GM19372 (cell line): ENCODE measurements at regions not wholly inside any gene's neighbourhood (a gene's known extent, or its start where the extent isn't known, plus 50 kb on each side); places are given as distances from the start of the nearest gene placed in this dataset.
"Not testable (repeated sequence)": the region's sequence is repeated elsewhere in the genome, so short reads cannot be mapped to it uniquely, and the experiment has no call there.

Experiments used
- ATAC-seq: cut with Tn5 transposase; IDR thresholded peaks from one replicate; pipeline ENCODE4 v1.9.1; 2021; ENCODE audit warnings: mild to moderate bottlenecking, low read depth, moderate library complexity; ENCODE audit not compliant: unreplicated experiment

GRCh38 chr3:68676136-68676535 lies 256.2 kb downstream of the TAFA4 start:
- ATAC-seq = no peak

DNA sequence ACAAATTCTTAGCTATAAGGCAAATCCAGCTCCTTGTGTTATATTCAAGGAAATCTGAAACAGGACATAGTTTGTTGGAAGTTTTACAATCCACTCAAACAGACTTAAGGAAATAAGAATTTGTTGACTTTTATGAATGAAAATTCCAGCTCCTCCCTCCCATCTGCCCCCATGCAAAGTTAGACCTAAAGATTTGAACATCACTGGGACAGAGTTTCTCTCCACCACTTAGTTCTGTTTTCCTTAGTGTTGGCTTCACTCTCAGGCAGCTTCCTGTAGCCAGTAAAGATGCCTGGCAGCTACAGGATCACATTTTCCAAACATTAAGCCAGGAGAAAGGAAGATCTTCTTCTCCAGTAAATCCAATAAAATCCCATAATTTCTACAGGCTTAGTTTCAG lies 265.0 kb downstream of the TAFA4 start:
- no peak for ATAC-seq

GRCh38 chr3:68666429-68667136 lies 265.8 kb downstream of the TAFA4 start:
- ATAC-seq = no peak

GRCh38 chr3:68664276-68664675 lies 268.1 kb downstream of the TAFA4 start:
- no peak for ATAC-seq

DNA sequence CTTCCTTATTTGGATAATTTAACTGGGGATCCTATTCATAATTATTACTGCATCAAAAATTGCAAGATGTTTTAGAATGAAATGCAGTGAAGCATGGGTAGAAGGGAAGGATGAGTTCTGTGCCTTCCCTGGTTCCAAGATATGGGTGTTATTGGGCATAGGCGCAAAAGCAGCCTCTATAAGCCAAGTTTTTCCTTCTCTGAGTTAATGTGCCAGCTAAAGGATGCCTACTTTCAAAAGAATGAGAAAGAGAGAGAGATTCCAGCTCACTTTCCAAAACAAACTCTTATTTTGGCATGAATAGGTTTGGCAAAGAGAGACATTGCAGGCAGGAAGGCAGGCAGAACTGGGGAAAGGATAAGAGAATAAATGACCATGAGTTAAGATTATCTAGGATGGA lies 270.2 kb downstream of the TAFA4 start:
- ATAC-seq = no peak

- not testable (repeated sequence) for ATAC-seq
Measured at GRCh38 chr3:68650657-68651056, 281.7 kb downstream of the TAFA4 start.

GRCh38 chr3:68648494-68648893 lies 283.9 kb downstream of the TAFA4 start:
- no peak for ATAC-seq

- no peak for ATAC-seq
Measured at GRCh38 chr3:68631850-68632545, 300.3 kb downstream of the TAFA4 start.

GRCh38 chr3:68620211-68620610 lies 312.1 kb downstream of the TAFA4 start:
- ATAC-seq = no peak

GRCh38 chr3:68614087-68614486 lies 318.3 kb downstream of the TAFA4 start:
- no peak for ATAC-seq

DNA sequence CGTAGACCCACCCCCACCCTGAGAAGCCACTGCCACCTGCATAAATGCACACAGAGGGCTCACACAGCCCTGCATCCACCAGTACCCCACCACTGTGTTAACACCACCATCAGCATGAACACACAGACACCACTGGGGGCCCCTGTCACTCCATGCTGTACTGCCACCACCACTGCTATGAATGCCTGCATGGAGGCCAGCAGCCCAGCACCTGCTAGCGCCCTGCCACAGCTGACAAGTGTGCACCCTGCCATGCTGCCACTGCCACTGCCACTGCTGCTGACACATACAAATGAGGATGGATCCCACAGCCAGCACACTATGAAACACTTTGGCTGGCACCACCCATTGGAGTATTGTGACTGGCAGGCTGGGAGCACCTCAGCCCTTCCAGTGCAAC lies 361.0 kb downstream of the TAFA4 start:
- ATAC-seq = no peak

DNA sequence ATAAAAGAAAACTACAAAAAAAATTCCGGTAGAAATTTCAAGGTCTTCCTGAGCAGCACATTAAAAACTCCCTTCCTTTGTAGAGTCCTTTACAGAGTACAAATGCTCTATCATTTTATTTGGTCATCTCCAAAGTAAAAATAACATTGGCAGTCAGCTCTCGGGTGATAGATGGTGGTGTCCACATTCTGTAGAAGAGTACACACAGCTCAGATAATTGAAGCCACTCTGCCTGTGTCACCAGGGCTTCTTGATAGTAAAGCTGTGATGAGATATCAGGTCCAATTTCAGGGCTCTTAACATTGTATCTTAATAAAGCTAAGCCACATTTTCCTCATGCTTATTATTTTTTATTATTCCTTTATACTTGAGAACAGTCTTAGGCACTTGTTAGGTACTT lies 371.6 kb downstream of the TAFA4 start:
- no peak for ATAC-seq

DNA sequence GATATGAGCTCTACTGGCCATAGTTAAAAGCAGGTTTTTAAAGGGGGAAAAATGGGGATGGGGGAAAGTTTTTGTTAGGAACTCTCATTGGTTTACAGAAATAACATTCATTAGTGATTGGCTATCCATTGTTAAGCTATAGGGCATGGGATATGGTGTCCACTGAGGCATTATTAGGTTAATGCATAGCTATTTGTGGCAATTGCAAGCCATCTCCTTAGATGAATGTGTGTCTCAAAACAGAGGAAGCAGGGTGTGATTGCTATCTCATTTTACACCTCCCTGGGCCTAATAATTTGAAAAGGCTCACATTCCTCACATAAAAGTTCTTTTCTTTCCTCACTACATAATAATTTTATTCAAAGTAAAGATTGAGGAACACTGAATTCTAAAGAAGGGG lies 396.6 kb downstream of the TAFA4 start:
- no peak for ATAC-seq

DNA sequence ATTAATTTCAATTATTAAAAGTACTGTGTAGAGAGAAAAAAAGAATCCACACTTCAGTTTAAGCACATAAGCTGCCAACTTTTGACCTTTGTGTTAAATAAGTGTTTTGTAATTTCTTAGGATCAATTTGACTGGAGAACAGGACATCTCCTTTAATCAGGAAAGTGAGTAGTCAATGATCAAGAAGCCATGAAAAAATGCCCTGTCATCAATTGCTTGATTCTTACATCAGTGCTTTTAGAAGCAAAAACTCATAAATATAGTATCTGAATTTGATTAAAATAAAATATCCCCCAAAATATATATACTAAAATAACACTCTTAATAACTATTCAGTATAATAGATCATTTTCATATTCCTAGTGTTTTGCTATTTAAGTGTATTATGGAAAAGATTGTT lies 409.0 kb downstream of the TAFA4 start:
- no peak for ATAC-seq

GRCh38 chr3:68515237-68515636 lies 417.1 kb downstream of the TAFA4 start:
- ATAC-seq = no peak

DNA sequence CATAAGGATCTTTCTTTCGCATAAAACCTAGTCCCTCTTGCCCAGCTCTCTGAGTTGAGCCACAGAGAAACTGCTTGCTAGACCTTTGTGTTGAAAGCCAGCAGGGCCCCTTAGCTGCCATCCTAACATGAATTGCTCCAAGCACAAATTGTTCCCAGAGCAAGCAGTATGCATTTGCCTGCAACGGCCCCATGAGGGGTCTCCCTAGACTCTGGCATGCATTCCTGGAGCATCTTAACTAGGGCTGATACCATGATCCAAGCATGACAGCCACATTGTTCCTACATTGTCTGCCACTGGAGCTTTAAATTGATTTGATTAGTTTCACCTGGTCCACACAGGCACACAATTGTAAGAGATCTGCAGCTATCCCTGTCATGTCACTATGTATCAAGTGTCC lies 428.1 kb downstream of the TAFA4 start:
- ATAC-seq = no peak

DNA sequence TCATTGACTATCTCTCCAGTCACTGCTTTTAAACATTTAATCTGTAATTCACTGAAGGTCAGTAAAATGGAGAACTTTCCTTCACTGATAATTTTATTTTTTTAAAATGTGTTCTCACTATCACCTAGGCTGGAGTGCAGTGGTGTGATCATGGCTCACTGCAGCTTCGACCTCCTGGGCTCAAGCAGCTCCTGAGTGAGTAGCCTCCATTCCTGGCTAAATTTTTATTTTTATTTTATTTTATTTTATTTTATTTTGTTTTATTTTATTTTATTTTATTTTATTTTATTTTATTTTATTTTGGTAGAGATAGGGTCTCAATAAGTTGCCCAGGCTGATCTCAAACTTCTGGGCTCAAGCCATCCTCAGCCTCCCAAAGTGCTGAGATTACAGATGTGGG lies 446.5 kb downstream of the TAFA4 start:
- not testable (repeated sequence) for ATAC-seq

- ATAC-seq = no peak
Measured at GRCh38 chr3:68485051-68485450, 447.3 kb downstream of the TAFA4 start.

DNA sequence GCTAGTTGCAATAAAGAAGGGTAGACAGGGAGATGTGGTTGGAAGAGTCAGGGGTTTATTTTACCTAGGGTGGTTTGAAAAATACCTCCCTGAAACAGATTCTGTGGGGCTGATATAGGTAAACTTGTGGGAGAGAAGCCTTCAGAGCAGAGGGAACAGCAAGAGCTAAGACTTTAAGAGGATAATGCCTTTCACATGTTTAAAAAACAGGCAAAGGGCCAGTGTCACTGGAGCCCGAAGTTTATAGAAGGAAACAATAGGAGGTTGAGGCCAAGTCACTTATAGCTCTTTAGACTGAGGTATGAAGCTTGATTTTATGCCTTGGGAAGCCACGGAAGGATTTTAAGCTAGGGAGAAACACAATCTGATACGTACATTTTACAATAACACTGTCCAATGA lies 448.7 kb downstream of the TAFA4 start:
- no peak for ATAC-seq

GRCh38 chr3:68483041-68483440 lies 449.3 kb downstream of the TAFA4 start:
- no peak for ATAC-seq

- ATAC-seq = no peak
Measured at GRCh38 chr3:68482565-68482964, 449.8 kb downstream of the TAFA4 start.

GRCh38 chr3:68479779-68480178 lies 452.6 kb downstream of the TAFA4 start:
- ATAC-seq = no peak
